ENCODE measurements at regions not wholly inside any gene's neighbourhood (a gene's known extent, or its start where the extent isn't known, plus 50 kb on each side); places are given as distances from the start of the nearest gene placed in this dataset.
"Not testable (repeated sequence)": the region's sequence is repeated elsewhere in the genome, so short reads cannot be mapped to it uniquely, and the experiment has no call there.

DNA sequence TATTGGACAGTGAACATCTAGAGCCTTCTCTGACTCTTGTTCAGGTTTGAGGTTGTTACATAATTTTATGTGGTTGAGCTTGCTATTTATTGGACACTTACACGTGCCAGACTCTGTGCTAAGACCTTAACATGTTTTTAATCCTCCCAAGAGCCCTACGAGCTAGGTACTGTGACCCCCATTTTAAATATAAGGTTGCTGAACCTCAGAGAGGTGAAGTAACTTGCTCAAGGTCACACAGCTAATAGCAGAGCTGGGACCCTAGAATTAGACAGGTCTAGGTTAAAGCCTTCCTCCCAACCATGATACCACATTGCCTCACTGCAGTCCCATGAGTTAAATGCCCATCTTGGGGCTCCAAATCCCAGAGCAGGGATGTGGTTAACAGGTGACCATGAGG lies 135.7 kb upstream of the PITX1 start:
- Histone ChIP-seq H3K27me3 (no peaks in the 10 kb centered on the region), H3K36me3 (no peaks in the 10 kb centered on the region), H3K9me3 (no peaks in the 10 kb centered on the region), H3K27ac (no peak overlapping the region), H3K4me1 (no peaks in the 10 kb centered on the region), H3K4me3 (no peak overlapping the region)
- no peak for DNase-seq (ENCODE audit: low spot score)
- no peak for TF ChIP-seq CTCF (IDR thresholded peaks at IDR 0.05)

- H3K4me1 ChIP-seq: no peaks in the 10 kb centered on the region
- no peak for TF ChIP-seq CTCF (IDR thresholded peaks at IDR 0.05)
- H3K27ac ChIP-seq: no peak overlapping the region
Observed at GRCh38 chr5:135167634-135168033, 133.6 kb upstream of the PITX1 start.

GRCh38 chr5:135164873-135165614 lies 131.0 kb upstream of the PITX1 start:
- not testable (repeated sequence) for DNase-seq (ENCODE audit: low spot score); H3K4me1 ChIP-seq; H3K27me3 ChIP-seq; H3K9me3 ChIP-seq; H3K4me3 ChIP-seq; H3K36me3 ChIP-seq; H3K27ac ChIP-seq

More at GRCh38 chr5:135167634-135168033, 133.6 kb upstream of the PITX1 start:
- no peaks in the 10 kb centered on the region for H3K9me3 ChIP-seq
- no peaks in the 10 kb centered on the region for H3K27me3 ChIP-seq
- H3K4me3 ChIP-seq: no peak overlapping the region
- peak; percentile 38 for DNase-seq (ENCODE audit: low spot score)
- H3K36me3 ChIP-seq: no peaks in the 10 kb centered on the region

- no peaks in the 10 kb centered on the region for H3K36me3 ChIP-seq
- no peaks in the 10 kb centered on the region for H3K27me3 ChIP-seq
- no peak overlapping the region for H3K27ac ChIP-seq
- H3K4me1 ChIP-seq: no peaks in the 10 kb centered on the region
- no peak for DNase-seq (ENCODE audit: low spot score)
- peaks cover 0 to 12% of the 10 kb centered on the region in 2 donors for H3K9me3 ChIP-seq
- H3K4me3 ChIP-seq: no peak overlapping the region
- TF ChIP-seq CTCF (IDR thresholded peaks at IDR 0.05): no peak
Observed at GRCh38 chr5:135163964-135164363, 129.9 kb upstream of the PITX1 start.

DNA sequence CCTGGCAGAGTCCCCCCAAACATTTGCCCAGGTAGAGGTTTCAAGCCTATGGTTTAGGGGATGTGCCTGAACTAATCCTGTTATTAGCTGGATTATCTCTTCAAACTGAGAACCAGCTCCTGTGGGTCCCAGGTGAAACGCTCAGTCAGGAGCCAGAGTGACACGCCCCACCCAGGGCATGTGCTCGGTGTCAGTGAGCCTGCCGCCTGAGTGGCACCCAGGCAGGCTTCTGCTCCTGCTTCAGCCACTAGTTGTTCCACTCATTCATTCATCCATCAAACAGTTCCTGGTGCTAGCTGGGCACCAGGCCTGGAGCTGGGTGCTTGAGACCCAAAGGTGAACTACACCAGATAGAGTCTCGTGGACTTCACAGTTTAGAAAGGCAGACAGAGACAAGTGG lies 129.4 kb upstream of the PITX1 start:
- Histone ChIP-seq H3K9me3 (peaks cover 0 to 18% of the 10 kb centered on the region in 2 donors), H3K27ac (no peak overlapping the region), H3K4me3 (no peak overlapping the region), H3K27me3 (no peaks in the 10 kb centered on the region), H3K4me1 (no peaks in the 10 kb centered on the region), H3K36me3 (no peaks in the 10 kb centered on the region)
- no peak for TF ChIP-seq CTCF (IDR thresholded peaks at IDR 0.05)
- peak; percentile 44 for DNase-seq (ENCODE audit: low spot score)

GRCh38 chr5:135162661-135163265 lies 128.7 kb upstream of the PITX1 start:
- TF ChIP-seq CTCF (IDR thresholded peaks at IDR 0.05): no peak
- H3K27me3 ChIP-seq: no peaks in the 10 kb centered on the region
- no peak overlapping the region for H3K27ac ChIP-seq
- H3K4me3 ChIP-seq: no peak overlapping the region
- H3K9me3 ChIP-seq: peaks cover 0 to 24% of the 10 kb centered on the region in 2 donors
- H3K4me1 ChIP-seq: no peaks in the 10 kb centered on the region
- peak; percentile 47 for DNase-seq (ENCODE audit: low spot score)
- H3K36me3 ChIP-seq: no peaks in the 10 kb centered on the region

Data from right atrium auricular region (tissue), 2 donors.